ENCODE measurements at regions not wholly inside any gene's neighbourhood (a gene's known extent, or its start where the extent isn't known, plus 50 kb on each side); places are given as distances from the start of the nearest gene placed in this dataset.

- TF ChIP-seq TEAD4 (IDR thresholded peaks at IDR 0.05) (no peak), RAD21 (IDR thresholded peaks at IDR 0.05; ENCODE audit: low read depth) (no peak), NFIC (IDR thresholded peaks at IDR 0.05) (no peak), EP300 (IDR thresholded peaks at IDR 0.05; ENCODE audit: borderline replicate concordance) (no peak), CEBPB (IDR thresholded peaks at IDR 0.05) (no peak), CREB1 (IDR thresholded peaks at IDR 0.05; ENCODE audit: low read depth) (no peak), USF1 (IDR thresholded peaks at IDR 0.05) (no peak), TAF1 (IDR thresholded peaks at IDR 0.05; ENCODE audit: low read depth) (no peak), REST (IDR thresholded peaks at IDR 0.05; ENCODE audit: low read depth) (no peak), TCF12 (IDR thresholded peaks at IDR 0.05; ENCODE audit: low read depth) (no peak), ZBTB7A (IDR thresholded peaks at IDR 0.05; ENCODE audit: low read depth) (no peak), FOXM1 (IDR thresholded peaks at IDR 0.05; ENCODE audit: borderline replicate concordance, low read depth) (no peak), MAX (IDR thresholded peaks at IDR 0.05) (no peak), EGR1 (IDR thresholded peaks at IDR 0.05) (no peak), YY1 (IDR thresholded peaks at IDR 0.05; ENCODE audit: low read depth) (no peak)
These were observed 72.1 kb upstream of the CASZ1 start for GRCh38 chr1:10868599-10868965.

GRCh38 chr1:10869933-10870332 is 73.5 kb upstream of the CASZ1 start:
- TF ChIP-seq EP300 (IDR thresholded peaks at IDR 0.05; ENCODE audit: borderline replicate concordance) (no peak), FOXM1 (IDR thresholded peaks at IDR 0.05; ENCODE audit: borderline replicate concordance, low read depth) (no peak), TEAD4 (IDR thresholded peaks at IDR 0.05) (no peak), RAD21 (IDR thresholded peaks at IDR 0.05; ENCODE audit: low read depth) (no peak), YY1 (IDR thresholded peaks at IDR 0.05; ENCODE audit: low read depth) (no peak), CREB1 (IDR thresholded peaks at IDR 0.05; ENCODE audit: low read depth) (no peak), NFIC (IDR thresholded peaks at IDR 0.05) (no peak), TAF1 (IDR thresholded peaks at IDR 0.05; ENCODE audit: low read depth) (no peak), EGR1 (IDR thresholded peaks at IDR 0.05) (no peak), ZBTB7A (IDR thresholded peaks at IDR 0.05; ENCODE audit: low read depth) (no peak), USF1 (IDR thresholded peaks at IDR 0.05) (no peak), REST (IDR thresholded peaks at IDR 0.05; ENCODE audit: low read depth) (no peak), CEBPB (IDR thresholded peaks at IDR 0.05) (no peak), TCF12 (IDR thresholded peaks at IDR 0.05; ENCODE audit: low read depth) (no peak), MAX (IDR thresholded peaks at IDR 0.05) (no peak)

- no peak for TF ChIP-seq REST (IDR thresholded peaks at IDR 0.05; ENCODE audit: low read depth)
- no peak for TF ChIP-seq CEBPB (IDR thresholded peaks at IDR 0.05)
- TF ChIP-seq EGR1 (IDR thresholded peaks at IDR 0.05), result no peak
- TF ChIP-seq MAX (IDR thresholded peaks at IDR 0.05), result no peak
- no peak for TF ChIP-seq EP300 (IDR thresholded peaks at IDR 0.05; ENCODE audit: borderline replicate concordance)
- TF ChIP-seq USF1 (IDR thresholded peaks at IDR 0.05), result peak; percentile 55
- no peak for TF ChIP-seq ZBTB7A (IDR thresholded peaks at IDR 0.05; ENCODE audit: low read depth)
- TF ChIP-seq TAF1 (IDR thresholded peaks at IDR 0.05; ENCODE audit: low read depth), result no peak
These were observed 74.1 kb upstream of the CASZ1 start for GRCh38 chr1:10870493-10871096.

GRCh38 chr1:10873189-10873588 is 76.7 kb upstream of the CASZ1 start:
- TF ChIP-seq TAF1 (IDR thresholded peaks at IDR 0.05; ENCODE audit: low read depth) (no peak), MAX (IDR thresholded peaks at IDR 0.05) (no peak), EGR1 (IDR thresholded peaks at IDR 0.05) (no peak), USF1 (IDR thresholded peaks at IDR 0.05) (no peak), REST (IDR thresholded peaks at IDR 0.05; ENCODE audit: low read depth) (no peak), EP300 (IDR thresholded peaks at IDR 0.05; ENCODE audit: borderline replicate concordance) (no peak), FOXM1 (IDR thresholded peaks at IDR 0.05; ENCODE audit: borderline replicate concordance, low read depth) (no peak), CEBPB (IDR thresholded peaks at IDR 0.05) (no peak), NFIC (IDR thresholded peaks at IDR 0.05) (no peak), RAD21 (IDR thresholded peaks at IDR 0.05; ENCODE audit: low read depth) (no peak), TEAD4 (IDR thresholded peaks at IDR 0.05) (no peak), CREB1 (IDR thresholded peaks at IDR 0.05; ENCODE audit: low read depth) (no peak)

All from Ishikawa (cell line).